NCI-H2029 (cell line): ENCODE measurements at regions not wholly inside any gene's neighbourhood (a gene's known extent, or its start where the extent isn't known, plus 50 kb on each side); places are given as distances from the start of the nearest gene placed in this dataset.

Experiments used
- DNase-seq: peaks from one replicate; lab custom pipeline; 2025; lab: John Stamatoyannopoulos, UW

DNA sequence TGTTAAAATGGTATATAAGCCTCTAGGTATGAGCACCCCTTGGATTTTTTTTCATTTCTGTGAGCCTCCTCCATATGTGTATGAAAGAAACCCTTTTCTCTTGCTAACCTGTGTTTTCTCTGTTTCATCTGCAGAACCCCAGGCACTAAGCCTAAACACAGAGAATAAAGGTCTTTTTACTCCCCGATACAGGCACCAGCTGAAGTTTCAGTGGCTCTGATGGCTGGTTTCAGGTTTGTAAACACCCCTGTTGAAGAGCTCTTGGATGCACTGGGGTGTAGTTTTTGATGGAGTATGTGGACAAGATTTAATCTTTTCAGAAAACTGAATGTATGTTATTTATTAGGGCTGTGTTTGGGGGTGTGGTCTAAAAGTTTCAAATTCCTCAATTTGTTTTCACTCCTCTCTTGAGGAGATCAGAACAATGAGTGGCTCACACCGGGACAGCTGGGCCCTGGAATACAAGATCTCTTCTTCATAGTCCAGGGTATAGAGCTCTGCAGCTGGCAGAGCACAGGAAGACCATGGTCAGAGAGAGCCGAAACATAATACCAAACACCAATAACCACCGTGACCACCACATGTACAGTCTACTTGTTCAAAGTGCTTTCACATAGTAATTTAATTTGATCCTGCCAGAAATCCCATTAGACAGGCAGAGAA is 50.2 kb upstream of the VTCN1 start:
- DNase-seq, result no peak
